GM19035 (cell line): ENCODE measurements at regions not wholly inside any gene's neighbourhood (a gene's known extent, or its start where the extent isn't known, plus 50 kb on each side); places are given as distances from the start of the nearest gene placed in this dataset.
"Not testable (repeated sequence)": the region's sequence is repeated elsewhere in the genome, so short reads cannot be mapped to it uniquely, and the experiment has no call there.

Experiments used
- ATAC-seq: cut with Tn5 transposase; IDR thresholded peaks from one replicate; pipeline ENCODE4 v1.9.1; 2021; ENCODE audit not compliant: unreplicated experiment

DNA sequence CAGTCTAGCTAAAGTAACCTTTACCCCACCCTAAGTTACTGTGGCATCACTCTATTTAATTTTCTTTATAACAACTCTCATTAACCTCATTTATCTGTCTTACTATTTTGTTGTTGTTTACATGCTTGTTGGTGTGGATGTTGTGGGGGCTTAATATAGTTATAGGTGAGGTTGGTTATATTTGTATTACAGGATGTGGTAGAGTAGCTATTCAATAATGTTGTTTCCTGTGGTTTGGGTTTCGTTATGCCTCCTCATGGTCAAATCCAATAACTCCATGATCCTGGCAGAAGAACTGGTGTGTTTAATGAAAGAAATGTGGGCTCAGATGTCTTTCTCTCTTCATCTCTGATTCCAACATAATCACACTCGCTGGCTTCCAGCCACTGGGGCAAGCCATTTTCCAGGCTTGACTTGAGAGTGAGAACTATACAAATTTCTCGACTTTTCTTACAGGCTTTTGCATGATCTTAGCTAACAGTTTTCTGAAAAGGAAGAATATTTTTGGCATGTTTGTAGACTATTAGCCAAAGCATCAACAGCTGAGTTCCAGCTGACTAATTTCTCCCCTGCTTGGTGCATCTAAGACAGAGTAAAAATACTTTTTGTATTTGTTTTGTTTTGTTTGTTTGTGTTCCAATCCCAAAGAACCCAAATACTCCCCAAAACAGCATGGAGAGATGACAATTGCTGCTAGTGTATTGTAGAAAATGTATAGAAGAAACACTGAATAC is 303.7 kb upstream of the PAPPA start:
- no peak for ATAC-seq

DNA sequence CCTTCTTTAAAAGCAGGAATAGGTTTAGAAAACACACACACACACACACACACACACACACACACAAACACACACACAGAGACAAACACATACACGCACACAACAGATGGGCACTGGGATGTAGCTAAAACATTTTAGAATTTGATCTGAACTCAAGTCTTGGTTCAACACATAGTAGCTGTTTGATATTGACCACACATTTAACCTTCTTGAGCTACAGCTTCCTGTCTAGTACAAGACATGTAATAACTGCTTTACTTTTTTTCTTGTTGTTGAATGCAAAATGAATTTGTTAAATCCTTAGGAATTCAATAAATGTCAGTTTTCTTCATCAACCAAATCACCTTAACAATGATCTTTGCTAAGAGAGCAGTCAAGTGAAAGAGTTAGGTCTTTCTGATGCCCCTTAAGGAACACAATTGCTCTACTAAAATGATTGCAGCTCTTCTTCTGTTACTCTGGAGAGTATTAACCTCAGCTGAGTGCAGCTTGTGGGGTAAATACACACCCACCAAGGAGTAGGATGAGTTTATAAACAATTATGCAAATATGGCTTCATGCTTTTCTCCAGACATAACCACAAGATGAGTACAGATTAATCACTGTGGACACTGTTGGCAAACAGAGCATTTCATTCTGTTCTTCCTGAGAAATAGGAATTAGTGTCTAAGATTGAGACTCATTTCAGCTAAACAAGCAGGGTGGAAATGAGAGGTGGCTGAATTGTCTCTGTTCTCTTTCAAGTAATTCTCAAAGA is 302.9 kb upstream of the PAPPA start:
- no peak for ATAC-seq

- no peak for ATAC-seq
Observed at GRCh38 chr9:115855458-115856133, 298.0 kb upstream of the PAPPA start.

GRCh38 chr9:115858421-115858820 is 295.2 kb upstream of the PAPPA start:
- ATAC-seq, result not testable (repeated sequence)

GRCh38 chr9:115862021-115862420 is 291.6 kb upstream of the PAPPA start:
- no peak for ATAC-seq

DNA sequence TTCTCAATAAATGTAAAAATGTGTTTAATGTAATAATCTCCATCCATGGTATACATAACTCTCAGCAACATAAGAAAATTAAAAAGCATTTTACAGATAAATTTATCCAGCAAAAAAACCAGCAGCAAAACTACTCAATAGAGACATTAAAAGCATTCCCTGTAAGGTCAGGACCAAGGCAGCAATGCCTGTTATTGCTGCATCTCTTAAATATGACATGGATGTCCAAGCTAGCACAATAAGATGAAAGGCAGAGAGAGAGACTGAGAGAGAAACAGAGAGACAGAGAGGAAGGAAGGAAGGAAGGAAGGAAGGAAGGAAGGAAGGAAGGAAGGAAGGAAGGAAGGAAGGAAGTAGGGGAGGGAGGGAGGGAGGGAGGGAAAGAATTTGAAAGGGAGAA is 289.0 kb upstream of the PAPPA start:
- no peak for ATAC-seq

DNA sequence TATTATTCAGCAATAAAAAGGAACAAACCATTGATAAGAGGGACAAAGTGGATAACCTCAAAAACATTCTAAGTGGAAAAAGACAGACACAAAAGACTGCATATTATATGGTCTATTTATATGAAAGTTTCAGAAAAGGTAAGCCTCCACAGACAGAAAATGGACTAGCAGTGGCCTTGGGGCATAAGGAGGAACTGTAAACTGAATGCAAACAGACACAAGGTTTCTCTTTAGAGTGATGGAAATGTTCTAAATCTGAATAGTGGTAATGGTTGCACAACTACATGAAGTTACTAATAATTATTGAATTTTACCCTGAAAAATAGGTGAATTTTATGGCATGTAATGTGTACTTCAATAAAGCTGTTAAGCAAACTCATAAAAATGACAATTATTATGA is 286.3 kb upstream of the PAPPA start:
- no peak for ATAC-seq

- no peak for ATAC-seq
Observed at GRCh38 chr9:115877852-115878438, 275.6 kb upstream of the PAPPA start.

- no peak for ATAC-seq
Observed at GRCh38 chr9:115879451-115879850, 274.1 kb upstream of the PAPPA start.

DNA sequence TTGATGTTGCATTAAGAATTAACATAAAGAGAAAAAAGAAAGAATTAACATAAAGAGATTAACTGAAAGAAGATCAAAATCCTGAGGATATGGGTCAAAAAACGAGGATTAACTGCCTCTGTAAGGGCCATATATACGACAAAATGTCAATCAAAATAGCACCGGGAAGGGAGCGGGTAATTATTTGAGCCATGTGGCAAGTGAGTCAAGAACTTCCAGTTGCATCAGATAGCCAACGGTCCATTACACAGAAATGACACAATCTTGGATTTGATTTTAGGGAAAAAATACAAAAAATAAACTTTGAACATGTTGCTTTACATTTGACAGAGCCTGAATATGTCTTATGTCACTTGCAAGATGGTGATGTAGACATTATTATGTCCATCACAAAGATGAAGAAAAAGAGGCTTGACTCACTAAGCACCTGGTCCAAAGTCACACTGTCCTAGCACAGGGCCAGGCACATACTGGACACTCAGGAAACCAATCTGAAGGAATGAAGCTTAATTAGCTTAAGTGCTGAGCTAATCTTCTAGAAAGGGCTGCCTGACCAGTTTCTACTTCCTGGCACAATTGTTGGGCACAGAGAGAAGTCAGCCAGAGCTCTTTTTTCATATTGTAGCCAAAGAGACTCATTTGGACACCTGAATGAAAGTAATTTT is 273.2 kb upstream of the PAPPA start:
- ATAC-seq, result no peak

DNA sequence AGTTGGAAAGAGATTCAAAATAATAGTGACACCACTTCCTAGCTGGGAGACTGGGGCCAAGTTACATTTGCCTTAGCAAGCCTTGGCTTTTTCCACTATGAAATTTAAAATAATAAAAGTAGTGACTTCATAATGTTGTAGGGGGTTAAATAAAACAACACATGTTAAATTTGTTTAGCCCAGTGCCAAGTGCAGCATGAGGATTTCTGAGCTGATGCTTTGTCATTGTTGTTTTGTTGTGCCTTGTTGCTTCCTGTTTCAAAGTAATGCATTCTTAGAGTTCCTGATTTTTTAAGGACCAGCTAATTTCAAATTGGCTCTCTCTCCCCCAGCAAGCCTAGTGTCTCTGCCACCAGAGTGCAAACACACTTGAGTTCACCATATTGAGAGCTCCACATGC is 270.7 kb upstream of the PAPPA start:
- no peak for ATAC-seq

DNA sequence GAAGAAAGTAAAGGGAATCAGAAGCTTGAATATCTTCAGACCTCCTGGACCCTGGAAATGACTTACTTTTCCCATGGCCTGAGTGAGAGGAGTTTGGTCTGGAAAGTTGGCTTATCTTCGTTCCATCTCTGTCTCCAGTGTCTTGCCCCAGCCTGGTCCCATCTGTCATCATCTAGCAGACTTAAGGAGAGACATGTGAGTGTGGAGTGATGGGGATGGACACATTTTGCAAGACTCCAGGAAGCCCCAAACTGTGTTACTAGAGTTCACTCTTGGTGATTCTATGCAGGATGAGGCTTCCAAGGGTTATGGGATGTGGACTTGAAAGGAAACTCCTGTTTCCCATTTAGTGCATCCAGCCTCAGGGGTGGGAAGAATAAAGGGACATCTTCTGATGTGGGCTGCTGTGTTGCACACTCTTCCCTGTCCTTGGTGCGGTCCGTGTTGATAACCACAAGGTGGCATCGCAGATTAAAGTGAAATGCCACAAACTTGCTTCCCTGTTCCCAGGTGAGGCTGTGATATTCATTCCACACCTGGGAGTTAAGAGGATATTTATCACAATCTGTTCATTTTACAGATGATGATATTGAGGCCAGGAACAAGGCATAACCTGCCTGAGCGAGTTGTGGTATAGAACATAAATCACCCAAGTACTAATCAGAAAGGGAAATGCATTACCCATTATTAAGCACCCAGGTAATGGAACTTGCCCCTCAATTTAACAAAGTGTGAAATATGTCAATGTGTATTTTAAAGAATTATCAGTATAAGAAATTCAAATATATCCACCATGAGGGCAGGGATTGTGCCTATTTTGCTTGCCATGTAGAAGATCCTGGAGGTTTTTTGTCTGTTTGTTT is 269.9 kb upstream of the PAPPA start:
- ATAC-seq, result no peak

- no peak for ATAC-seq
Observed at GRCh38 chr9:115884846-115885245, 268.7 kb upstream of the PAPPA start.

- no peak for ATAC-seq
Observed at GRCh38 chr9:115888131-115888530, 265.5 kb upstream of the PAPPA start.

- ATAC-seq, result no peak
Observed at GRCh38 chr9:115891929-115892328, 261.7 kb upstream of the PAPPA start.

GRCh38 chr9:115898478-115898877 is 255.1 kb upstream of the PAPPA start:
- not testable (repeated sequence) for ATAC-seq

DNA sequence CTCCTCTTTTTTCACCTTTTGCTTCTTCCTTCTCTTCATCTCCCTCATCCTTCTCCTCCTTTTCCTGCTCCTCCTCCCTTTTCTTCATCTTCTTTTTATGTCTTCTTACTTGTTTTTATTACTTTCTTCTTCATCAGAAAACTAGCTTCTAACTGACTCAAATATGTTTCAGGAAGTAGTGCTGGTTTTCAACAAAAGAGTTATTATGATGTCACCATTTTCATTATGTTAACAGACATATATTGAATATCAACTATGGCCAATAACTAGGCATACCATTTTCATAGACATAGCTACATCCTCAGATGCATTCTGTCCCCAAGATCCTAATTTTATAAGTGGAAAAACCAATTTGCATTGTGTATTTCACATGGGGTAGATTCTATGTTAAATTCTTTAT is 252.9 kb upstream of the PAPPA start:
- ATAC-seq, result no peak

DNA sequence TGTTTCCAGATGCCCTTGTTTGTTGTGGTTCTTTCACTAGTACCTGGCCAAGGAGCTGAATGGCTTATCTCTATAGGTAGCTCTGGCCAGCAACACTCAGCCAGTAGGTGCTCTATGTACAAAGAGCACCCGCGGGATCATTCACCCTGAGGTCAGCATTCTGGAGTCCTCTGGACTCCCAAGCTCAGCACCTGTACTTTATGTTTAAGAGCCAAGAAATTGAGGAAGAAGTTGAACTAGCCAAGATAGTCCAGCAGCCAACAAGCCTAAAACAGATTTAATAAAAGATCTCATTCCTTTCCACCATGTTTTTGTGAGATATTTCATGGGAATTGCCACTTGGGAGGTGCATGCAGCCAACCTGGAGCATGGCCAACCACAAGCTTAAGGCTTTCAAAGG is 242.6 kb upstream of the PAPPA start:
- ATAC-seq, result no peak

GRCh38 chr9:115912086-115912485 is 241.5 kb upstream of the PAPPA start:
- ATAC-seq, result no peak

DNA sequence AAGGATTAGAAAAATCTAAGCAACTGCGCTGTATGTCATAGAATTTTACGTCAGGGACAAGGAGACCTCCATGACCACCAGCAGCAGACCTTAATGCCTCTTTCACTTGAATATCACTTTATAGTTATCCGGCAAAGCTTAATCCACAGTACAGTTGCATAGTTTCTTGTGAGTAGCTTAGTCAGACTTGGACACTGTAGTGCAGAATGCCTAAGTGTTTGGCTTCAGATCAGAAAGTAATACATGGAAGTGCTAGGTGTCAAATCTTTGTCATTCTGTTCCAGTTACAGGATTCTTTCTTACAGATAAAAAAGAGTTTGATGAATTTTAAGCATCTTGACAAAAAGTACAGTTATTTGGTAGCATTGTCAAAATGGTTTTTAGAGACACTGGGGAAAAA is 239.9 kb upstream of the PAPPA start:
- no peak for ATAC-seq
